HPDE6-E6E7 (cell line): ENCODE measurements at regions not wholly inside any gene's neighbourhood (a gene's known extent, or its start where the extent isn't known, plus 50 kb on each side); places are given as distances from the start of the nearest gene placed in this dataset.
"Not testable (repeated sequence)": the region's sequence is repeated elsewhere in the genome, so short reads cannot be mapped to it uniquely, and the experiment has no call there.

Experiments used
- DNase-seq: peaks from one replicate; pipeline ENCODE4 v3.0.0; 2011; ENCODE audit warnings: missing footprints; ENCODE audit errors: extremely low spot score

- DNase-seq = no peak
Measured at GRCh38 chrX:28408017-28408723, 179.1 kb upstream of the IL1RAPL1 start.

- DNase-seq = peak; percentile 2
Measured at GRCh38 chrX:28398342-28398741, 188.9 kb upstream of the IL1RAPL1 start.

GRCh38 chrX:28391528-28391927 lies 195.7 kb upstream of the IL1RAPL1 start:
- no peak for DNase-seq

- no peak for DNase-seq
Measured at GRCh38 chrX:28379103-28379502, 208.1 kb upstream of the IL1RAPL1 start.

GRCh38 chrX:28367649-28368048 lies 219.6 kb upstream of the IL1RAPL1 start:
- not testable (repeated sequence) for DNase-seq

- no peak for DNase-seq
Measured at GRCh38 chrX:28351801-28352200, 235.4 kb upstream of the IL1RAPL1 start.

- no peak for DNase-seq
Measured at GRCh38 chrX:28349888-28350287, 237.4 kb upstream of the IL1RAPL1 start.

GRCh38 chrX:28347476-28347875 lies 239.8 kb upstream of the IL1RAPL1 start:
- DNase-seq = no peak

GRCh38 chrX:28329156-28329555 lies 258.1 kb upstream of the IL1RAPL1 start:
- no peak for DNase-seq

GRCh38 chrX:28324321-28324721 lies 262.9 kb upstream of the IL1RAPL1 start:
- DNase-seq = no peak

GRCh38 chrX:28321286-28321685 lies 266.0 kb upstream of the IL1RAPL1 start:
- no peak for DNase-seq

- no peak for DNase-seq
Measured at GRCh38 chrX:28312965-28313364, 274.3 kb upstream of the IL1RAPL1 start.

GRCh38 chrX:28312259-28312658 lies 275.0 kb upstream of the IL1RAPL1 start:
- DNase-seq = no peak

- no peak for DNase-seq
Measured at GRCh38 chrX:28311466-28311865, 275.8 kb upstream of the IL1RAPL1 start.

- DNase-seq = no peak
Measured at GRCh38 chrX:28303486-28303885, 283.8 kb upstream of the IL1RAPL1 start.

GRCh38 chrX:28278726-28279125 lies 297.5 kb upstream of the DCAF8L1 start:
- DNase-seq = no peak

GRCh38 chrX:28278251-28278650 lies 297.0 kb upstream of the DCAF8L1 start:
- no peak for DNase-seq

- DNase-seq = no peak
Measured at GRCh38 chrX:28273736-28274135, 292.5 kb upstream of the DCAF8L1 start.

- DNase-seq = no peak
Measured at GRCh38 chrX:28246675-28247074, 265.4 kb upstream of the DCAF8L1 start.

GRCh38 chrX:28229217-28229616 lies 248.0 kb upstream of the DCAF8L1 start:
- DNase-seq = no peak

- no peak for DNase-seq
Measured at GRCh38 chrX:28225513-28225912, 244.3 kb upstream of the DCAF8L1 start.

GRCh38 chrX:28223991-28224390 lies 242.7 kb upstream of the DCAF8L1 start:
- DNase-seq = no peak

- no peak for DNase-seq
Measured at GRCh38 chrX:28223469-28223868, 242.2 kb upstream of the DCAF8L1 start.

GRCh38 chrX:28205905-28206304 lies 224.7 kb upstream of the DCAF8L1 start:
- DNase-seq = no peak
